NCI-H2227 (cell line): ENCODE measurements at regions not wholly inside any gene's neighbourhood (a gene's known extent, or its start where the extent isn't known, plus 50 kb on each side); places are given as distances from the start of the nearest gene placed in this dataset.
"Not testable (repeated sequence)": the region's sequence is repeated elsewhere in the genome, so short reads cannot be mapped to it uniquely, and the experiment has no call there.

ENCODE experiments used
- DNase-seq: peaks from one replicate; lab custom pipeline; 2025; ENCODE audit not compliant: unreplicated experiment; lab: John Stamatoyannopoulos, UW

GRCh38 chr3:101913168-101913567 lies 63.9 kb downstream of the NFKBIZ start:
- DNase-seq, result no peak

- not testable (repeated sequence) for DNase-seq
Measured at GRCh38 chr3:101917761-101918160, 68.4 kb downstream of the NFKBIZ start.

GRCh38 chr3:101922151-101922725 lies 72.9 kb downstream of the NFKBIZ start:
- not testable (repeated sequence) for DNase-seq

- DNase-seq, result not testable (repeated sequence)
Measured at GRCh38 chr3:101924621-101925020, 75.3 kb downstream of the NFKBIZ start.

GRCh38 chr3:101925124-101925523 lies 75.8 kb downstream of the NFKBIZ start:
- not testable (repeated sequence) for DNase-seq

- DNase-seq, result no peak
Measured at GRCh38 chr3:101925564-101925963, 76.2 kb downstream of the NFKBIZ start.

GRCh38 chr3:101926594-101927105 lies 77.3 kb downstream of the NFKBIZ start:
- DNase-seq, result no peak

- DNase-seq, result no peak
Measured at GRCh38 chr3:101928890-101929289, 79.6 kb downstream of the NFKBIZ start.

GRCh38 chr3:101931081-101931480 lies 81.8 kb downstream of the NFKBIZ start:
- no peak for DNase-seq

GRCh38 chr3:101932326-101933068 lies 83.2 kb downstream of the NFKBIZ start:
- DNase-seq, result no peak

GRCh38 chr3:101936419-101937356 lies 87.4 kb downstream of the NFKBIZ start:
- no peak for DNase-seq

- no peak for DNase-seq
Measured at GRCh38 chr3:101938262-101938847, 89.0 kb downstream of the NFKBIZ start.

GRCh38 chr3:101939361-101940049 lies 90.2 kb downstream of the NFKBIZ start:
- no peak for DNase-seq

- no peak for DNase-seq
Measured at GRCh38 chr3:101940521-101941317, 91.4 kb downstream of the NFKBIZ start.

GRCh38 chr3:101941318-101942040 lies 92.2 kb downstream of the NFKBIZ start:
- DNase-seq, result no peak

GRCh38 chr3:101942356-101942755 lies 93.0 kb downstream of the NFKBIZ start:
- no peak for DNase-seq

- DNase-seq, result no peak
Measured at GRCh38 chr3:101943029-101943428, 93.7 kb downstream of the NFKBIZ start.

GRCh38 chr3:101944308-101944707 lies 95.0 kb downstream of the NFKBIZ start:
- no peak for DNase-seq

GRCh38 chr3:101945980-101946379 lies 96.7 kb downstream of the NFKBIZ start:
- no peak for DNase-seq
